Activated T-helper 9 cell treated with anti-CD3 and anti-CD28 coated beads, Interleukin-2, amount 50 U/mL, for 16 hours (primary cell): ENCODE measurements at regions not wholly inside any gene's neighbourhood (a gene's known extent, or its start where the extent isn't known, plus 50 kb on each side); places are given as distances from the start of the nearest gene placed in this dataset.
"Not testable (repeated sequence)": the region's sequence is repeated elsewhere in the genome, so short reads cannot be mapped to it uniquely, and the experiment has no call there.

Experiments
- DNase-seq: peaks from one replicate; pipeline ENCODE4 v3.0.0-alpha.2; 2020; ENCODE audit warnings: low read depth

- DNase-seq, result no peak
These were observed 72.9 kb upstream of the SEPTIN5 start for GRCh38 chr22:19641254-19641982.

DNA sequence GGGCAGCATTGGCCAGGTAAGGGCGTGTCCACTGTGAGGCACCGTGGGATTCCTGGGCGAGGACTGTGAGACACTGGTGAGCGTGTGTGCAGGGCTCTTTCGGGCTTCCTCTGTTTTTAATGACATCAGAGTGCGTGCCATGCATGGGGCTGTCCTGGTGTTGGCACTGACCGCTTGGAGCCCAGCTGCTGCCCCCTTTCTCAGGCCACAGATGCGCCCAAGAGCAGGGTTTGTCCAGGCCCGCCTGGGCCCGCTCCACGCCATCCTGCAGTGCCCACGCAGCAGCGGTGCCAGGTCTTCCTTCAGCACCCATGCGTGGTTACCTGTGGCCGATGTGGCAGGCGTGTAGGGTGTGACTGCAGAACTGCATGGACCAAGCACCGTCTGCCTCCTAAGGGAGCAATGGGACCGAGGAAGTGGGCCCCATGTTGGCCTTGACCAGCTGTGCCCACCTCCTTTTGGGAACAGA lies 72.3 kb upstream of the SEPTIN5 start:
- DNase-seq, result no peak

- no peak for DNase-seq
These were observed 70.6 kb upstream of the SEPTIN5 start for GRCh38 chr22:19643448-19644313.

DNA sequence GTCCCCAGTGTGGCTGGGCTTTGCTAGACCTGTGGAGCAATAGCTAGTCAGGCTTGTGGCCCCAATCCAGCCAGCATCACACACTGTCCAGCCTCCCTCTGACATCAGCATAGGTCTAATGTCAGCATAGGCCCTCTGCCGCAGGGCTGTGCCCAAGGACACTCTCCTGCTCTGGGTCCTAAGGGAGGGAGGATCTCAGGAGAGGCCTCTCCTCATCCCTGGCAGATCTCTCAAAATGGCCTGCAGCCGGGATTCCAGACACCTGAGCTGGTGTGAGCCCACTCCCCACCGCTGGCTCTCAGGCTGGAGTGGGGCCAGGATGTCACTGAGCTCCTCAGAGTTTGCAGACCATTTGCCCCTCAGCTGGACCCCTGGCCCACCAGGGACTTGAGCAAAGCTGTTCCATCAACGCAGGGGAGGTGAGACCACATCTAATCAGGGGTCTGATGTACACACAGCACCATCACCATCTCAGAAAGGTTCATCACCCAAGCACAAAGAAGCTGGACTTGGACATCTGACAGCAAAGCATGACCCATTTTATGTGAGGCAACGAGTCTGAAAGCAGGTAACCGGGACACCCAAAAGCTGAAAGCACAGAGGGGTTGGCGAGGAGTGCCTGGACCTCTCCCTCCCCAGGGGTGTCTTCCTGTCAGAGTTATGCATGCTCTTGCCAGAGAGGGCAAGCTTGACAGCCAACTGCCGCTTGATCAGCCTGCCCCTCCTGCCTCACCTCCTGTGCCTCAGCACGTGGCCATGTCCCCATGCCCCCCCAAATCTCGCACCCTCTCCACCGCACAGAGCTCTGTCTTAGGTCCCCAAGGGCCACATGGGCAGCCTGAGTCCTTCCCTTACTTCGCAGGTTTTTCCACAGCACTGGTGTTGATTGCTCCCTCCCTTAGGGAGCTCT lies 69.7 kb upstream of the SEPTIN5 start:
- DNase-seq, result no peak

- DNase-seq, result no peak
These were observed 68.9 kb upstream of the SEPTIN5 start for GRCh38 chr22:19645391-19645790.

DNA sequence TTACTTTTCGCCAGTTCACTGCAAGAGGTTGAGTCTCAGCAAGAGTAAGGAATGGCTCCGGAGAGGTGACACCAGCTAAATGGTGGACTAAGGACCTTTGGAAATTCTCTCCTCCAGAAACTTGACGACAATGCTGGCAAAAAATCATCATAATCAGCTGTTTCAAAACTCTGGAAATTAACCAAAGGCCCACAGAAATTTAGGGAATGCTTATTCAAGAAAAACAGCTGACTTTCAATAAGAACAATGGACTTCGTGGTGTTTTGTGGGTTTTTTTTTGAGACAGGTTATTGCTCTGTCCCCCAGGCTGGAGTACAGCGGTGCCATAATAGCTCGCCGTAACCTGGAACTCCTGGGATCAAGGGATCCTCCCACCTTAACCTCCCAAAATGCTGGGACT lies 68.4 kb upstream of the SEPTIN5 start:
- no peak for DNase-seq

DNA sequence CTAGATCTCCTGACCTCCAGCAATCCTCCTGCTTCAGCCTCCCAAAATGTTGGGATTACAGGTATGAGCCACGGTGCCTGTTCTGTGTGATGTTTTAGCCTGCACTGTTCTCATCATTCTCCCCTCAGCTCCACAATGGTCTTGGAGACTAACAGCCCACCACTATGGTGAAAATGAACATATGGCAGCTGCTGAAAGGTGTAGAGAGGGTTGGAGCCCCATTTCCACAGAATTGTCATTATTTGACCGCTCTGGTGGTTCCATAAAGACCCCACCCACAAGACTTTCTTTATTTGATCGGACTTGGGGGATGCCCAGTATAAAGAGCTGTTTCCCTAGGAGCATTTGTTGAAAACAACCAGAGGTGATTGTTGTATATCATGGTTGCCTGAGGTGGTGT lies 67.9 kb upstream of the SEPTIN5 start:
- DNase-seq, result no peak

GRCh38 chr22:19648419-19648929 lies 65.8 kb upstream of the SEPTIN5 start:
- no peak for DNase-seq

- no peak for DNase-seq
These were observed 62.0 kb upstream of the SEPTIN5 start for GRCh38 chr22:19652316-19652715.

DNA sequence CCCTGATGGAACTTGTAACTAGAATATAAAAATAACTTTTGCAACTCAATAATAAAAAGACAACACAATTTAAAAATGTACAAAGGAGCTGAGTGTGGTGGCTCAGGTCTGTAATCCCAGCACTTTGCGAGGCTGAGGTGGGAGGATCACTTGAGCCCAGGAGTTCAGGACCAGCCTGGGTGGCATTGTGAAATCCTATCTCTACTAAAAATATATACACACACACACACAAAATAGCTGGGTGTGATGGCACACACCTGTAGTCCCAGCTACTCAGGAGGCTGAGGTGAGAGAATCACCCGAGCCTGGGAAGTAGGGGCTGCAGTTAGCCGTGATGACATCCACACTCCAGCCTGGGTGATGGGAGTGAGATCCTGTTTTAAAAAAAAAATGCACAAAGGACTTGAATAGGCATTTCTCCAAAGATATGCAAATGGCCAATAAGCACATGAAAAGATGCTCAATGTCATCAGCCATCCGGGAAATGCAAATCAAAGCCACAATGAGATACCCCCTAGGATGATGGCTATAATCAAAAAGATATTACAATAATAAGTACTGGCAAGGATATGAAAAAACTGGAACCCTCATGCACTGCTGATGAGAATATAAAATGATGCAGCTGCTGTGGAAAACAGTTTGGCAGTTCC lies 59.8 kb upstream of the SEPTIN5 start:
- no peak for DNase-seq

DNA sequence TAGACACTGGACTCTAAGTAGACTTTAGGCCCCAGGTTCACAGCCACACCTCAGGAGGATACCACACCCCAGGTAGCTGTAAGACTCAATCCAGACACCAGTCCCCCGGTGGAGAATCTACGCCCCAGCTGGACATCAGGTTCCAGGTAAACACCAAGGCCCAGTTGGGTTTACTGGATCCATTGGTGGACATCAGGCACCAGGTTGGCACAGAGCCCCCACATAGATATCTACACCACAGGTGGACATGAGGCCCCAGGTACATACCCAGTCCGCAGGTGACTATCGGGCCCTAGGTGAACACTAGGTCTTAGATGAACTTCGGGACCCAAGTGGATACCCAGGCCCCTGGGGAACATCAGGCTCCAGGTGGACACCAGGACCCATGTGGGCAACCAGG lies 58.9 kb upstream of the SEPTIN5 start:
- DNase-seq, result no peak

- DNase-seq, result no peak
These were observed 57.6 kb upstream of the SEPTIN5 start for GRCh38 chr22:19656541-19657251.

GRCh38 chr22:19657252-19658056 lies 56.8 kb upstream of the SEPTIN5 start:
- DNase-seq, result no peak

- DNase-seq, result no peak
These were observed 56.0 kb upstream of the SEPTIN5 start for GRCh38 chr22:19658057-19658966.

DNA sequence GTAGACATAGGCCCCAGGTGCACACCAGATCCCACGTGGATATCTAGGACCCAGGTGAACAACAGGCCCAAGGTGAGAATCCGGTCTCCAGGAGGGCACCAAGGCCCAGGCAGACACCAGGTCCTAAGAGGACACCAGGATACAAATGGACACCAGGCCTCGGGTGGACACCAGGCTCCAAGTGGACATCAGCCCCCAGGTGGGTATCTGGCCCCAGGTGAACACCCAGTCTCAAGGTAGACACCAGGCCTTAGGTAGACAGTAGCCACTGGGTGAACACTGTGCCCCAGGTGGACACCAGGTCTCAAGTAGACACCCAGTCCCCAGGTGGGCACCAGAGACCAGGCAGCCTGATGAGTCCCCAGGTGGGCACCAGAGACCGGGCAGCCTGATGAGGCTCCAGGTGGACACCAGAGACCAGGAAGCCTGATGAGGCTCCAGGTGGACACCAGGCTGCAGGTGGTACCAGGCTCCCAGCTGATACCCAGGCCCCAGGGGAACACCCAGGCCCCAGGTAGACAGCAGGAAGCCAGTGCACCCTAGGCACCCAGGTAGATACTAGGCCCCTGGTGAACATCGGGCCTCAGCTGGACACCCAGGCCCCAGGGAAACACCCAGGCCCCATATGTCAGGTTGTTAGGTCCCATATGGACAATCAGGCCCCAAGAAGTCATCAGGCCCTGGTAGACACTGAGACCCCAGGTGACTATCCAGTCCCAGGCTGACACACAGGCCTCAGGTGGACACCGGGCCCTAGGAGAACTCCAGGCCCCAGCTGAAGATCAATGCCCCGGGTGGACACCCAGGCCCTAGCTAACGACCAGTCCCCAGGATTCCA lies 55.1 kb upstream of the SEPTIN5 start:
- no peak for DNase-seq

- no peak for DNase-seq
These were observed 54.4 kb upstream of the SEPTIN5 start for GRCh38 chr22:19659805-19660345.

- not testable (repeated sequence) for DNase-seq
These were observed 53.7 kb upstream of the SEPTIN5 start for GRCh38 chr22:19660583-19660982.

- DNase-seq, result no peak
These were observed 53.1 kb upstream of the SEPTIN5 start for GRCh38 chr22:19661156-19661555.
